Spleen (tissue), 11 donors: ENCODE measurements at regions not wholly inside any gene's neighbourhood (a gene's known extent, or its start where the extent isn't known, plus 50 kb on each side); places are given as distances from the start of the nearest gene placed in this dataset.

Experiments
- DNase-seq: peaks from one replicate; pipeline ENCODE4 v3.0.0-alpha.2; 2020
- H3K27ac ChIP-seq, 8 donors: fragments of 200-600 bp; sonication (generic) in 7 of 8; 1 replicate in 4 of 8; 2 replicates in 4 of 8; pipeline versions ENCODE4 v1.5.0 to v1.8.0; 2016 to 2021; ENCODE audit warnings: inconsistent platforms in 4 of 8, mild to moderate bottlenecking in 4 of 8, moderate library complexity in 1 of 8
- H3K27me3 ChIP-seq, 7 donors: fragments of 200-600 bp; sonication (generic) in 6 of 7; replicated peaks in 1 of 7; 1 replicate in 4 of 7; 2 replicates in 3 of 7; pipeline versions ENCODE4 v1.5.0 to v1.8.0; 2016 to 2021; ENCODE audit warnings: inconsistent platforms in 3 of 7, mild to moderate bottlenecking in 1 of 7
- H3K36me3 ChIP-seq, 6 donors: fragments of 200-600 bp; sonication (generic) in 5 of 6; 1 replicate in 4 of 6; 2 replicates in 2 of 6; pipeline versions ENCODE4 v1.5.0 to v1.8.0; 2016 to 2021; ENCODE audit warnings: inconsistent platforms in 2 of 6
- H3K4me1 ChIP-seq, 6 donors: fragments of 200-600 bp; sonication (generic) in 5 of 6; 1 replicate in 3 of 6; 2 replicates in 3 of 6; pipeline versions ENCODE4 v1.5.0 to v1.8.0; 2016 to 2021; ENCODE audit warnings: inconsistent platforms in 3 of 6
- H3K4me3 ChIP-seq, 8 donors: fragments of 200-600 bp; sonication (generic) in 7 of 8; 1 replicate in 4 of 8; 2 replicates in 4 of 8; pipeline versions ENCODE4 v1.5.0 to v1.8.0; 2016 to 2021; ENCODE audit warnings: inconsistent platforms in 4 of 8, mild to moderate bottlenecking in 4 of 8, moderate library complexity in 2 of 8
- H3K9me3 ChIP-seq, 8 donors: fragments of 200-600 bp; sonication (generic) in 7 of 8; 1 replicate in 4 of 8; 2 replicates in 4 of 8; pipeline versions ENCODE4 v1.5.0 to v1.8.0; 2016 to 2021; ENCODE audit warnings: inconsistent platforms in 4 of 8
- POLR2A ChIP-seq, 3 donors: fragments of 450-650 bp; IDR thresholded peaks; one replicate each; pipeline ENCODE4 v1.5.1; 2017; ENCODE audit warnings: antibody characterized with exemption in 3 of 3, mild to moderate bottlenecking in 1 of 3
- POLR2AphosphoS5 ChIP-seq, 3 donors: sonication (generic); formaldehyde crosslinking; IDR thresholded peaks; one replicate each; pipeline ENCODE4 v1.5.1; 2017; ENCODE audit warnings: antibody characterized with exemption in 3 of 3
- WGBS, 5 donors: extraction: QIAGEN DNeasy Blood & Tissue Kit in 3 of 5; methylation state at CpG; one replicate each; pipeline versions ENCODE4 v1.1.5 to v1.1.7; 2013 to 2018; 5-methylcytosine and 5-hydroxymethylcytosine counted together
- intact Hi-C: fragments of 100-400 bp; cut with DNase I; formaldehyde crosslinking; loops from one replicate; pipeline ENCODE4 v1.15.0; 2023; ENCODE audit warnings: low total_unique reads
- TF ChIP-seq, protein P1 (sequence below), 11 experiments: fragments of 200-600 bp in 7 of 11; fragments of 450-650 bp in 4 of 11; sonication (generic) in 4 of 11; IDR thresholded peaks in 8 of 11; conservative IDR thresholded peaks in 3 of 11; 1 replicate in 7 of 11; 2 replicates in 4 of 11; pipeline versions ENCODE4 v1.4.0 to v1.8.0; 2016 to 2021; ENCODE audit warnings: antibody characterized with exemption in 11 of 11, inconsistent platforms in 4 of 11, mild to moderate bottlenecking in 1 of 11
- donor health status: healthy with polysubstance abuse.
- donor health status: DM: no; HTN: no; CAD: no; lungs with moderate emphysema.
- donor health status: DM: no; HTN: no; CAD: no.
- donor health status: Bipolar disorder and iron deficiency.
- donor health status: healthy.
- donor health status: DM: no; HTN: no; CAD: no.
- donor health status: DM: yes; HTN: yes; CAD: no.

DNA sequence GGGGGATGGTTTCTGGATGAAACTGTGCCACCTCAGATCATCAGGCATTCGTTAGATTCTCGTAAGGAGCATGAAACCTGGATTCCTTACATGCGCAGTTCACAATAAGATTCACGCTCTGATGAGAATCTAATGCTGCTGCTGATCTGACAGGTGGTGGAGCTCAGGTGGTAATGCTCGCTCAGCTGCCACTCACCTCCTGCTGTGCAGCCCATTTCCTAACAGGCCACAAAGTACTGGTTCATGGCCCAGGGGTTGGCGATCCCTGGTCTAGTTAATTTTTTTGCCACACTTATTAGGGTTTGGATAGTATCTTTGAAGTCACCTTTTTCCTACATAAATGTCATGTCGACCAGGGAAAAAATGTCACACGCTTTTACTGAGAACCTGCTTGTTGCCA, 96.8 kb upstream of the MLIP start:
- Histone ChIP-seq H3K27me3 (no peaks in the 10 kb centered on the region), H3K27ac (no peak overlapping the region), H3K9me3 (no peaks in the 10 kb centered on the region), H3K4me1 (no peaks in the 10 kb centered on the region), H3K36me3 (no peaks in the 10 kb centered on the region), H3K4me3 (no peak overlapping the region)
- TF ChIP-seq, protein P1, sequence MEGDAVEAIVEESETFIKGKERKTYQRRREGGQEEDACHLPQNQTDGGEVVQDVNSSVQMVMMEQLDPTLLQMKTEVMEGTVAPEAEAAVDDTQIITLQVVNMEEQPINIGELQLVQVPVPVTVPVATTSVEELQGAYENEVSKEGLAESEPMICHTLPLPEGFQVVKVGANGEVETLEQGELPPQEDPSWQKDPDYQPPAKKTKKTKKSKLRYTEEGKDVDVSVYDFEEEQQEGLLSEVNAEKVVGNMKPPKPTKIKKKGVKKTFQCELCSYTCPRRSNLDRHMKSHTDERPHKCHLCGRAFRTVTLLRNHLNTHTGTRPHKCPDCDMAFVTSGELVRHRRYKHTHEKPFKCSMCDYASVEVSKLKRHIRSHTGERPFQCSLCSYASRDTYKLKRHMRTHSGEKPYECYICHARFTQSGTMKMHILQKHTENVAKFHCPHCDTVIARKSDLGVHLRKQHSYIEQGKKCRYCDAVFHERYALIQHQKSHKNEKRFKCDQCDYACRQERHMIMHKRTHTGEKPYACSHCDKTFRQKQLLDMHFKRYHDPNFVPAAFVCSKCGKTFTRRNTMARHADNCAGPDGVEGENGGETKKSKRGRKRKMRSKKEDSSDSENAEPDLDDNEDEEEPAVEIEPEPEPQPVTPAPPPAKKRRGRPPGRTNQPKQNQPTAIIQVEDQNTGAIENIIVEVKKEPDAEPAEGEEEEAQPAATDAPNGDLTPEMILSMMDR (IDR thresholded peaks at IDR 0.05 in 8 of 11, conservative IDR thresholded peaks at IDR 0.05 in 3 of 11): no peak
- TF ChIP-seq POLR2AphosphoS5 (IDR thresholded peaks at IDR 0.05): no peak
- no peak for TF ChIP-seq POLR2A (IDR thresholded peaks at IDR 0.05)
- intact Hi-C loops: no loop called here
- WGBS, 5 donors: 89 to 95% (median 89%) methylated on average over 8 of the region's 8 CpGs
- DNase-seq: no peak

DNA sequence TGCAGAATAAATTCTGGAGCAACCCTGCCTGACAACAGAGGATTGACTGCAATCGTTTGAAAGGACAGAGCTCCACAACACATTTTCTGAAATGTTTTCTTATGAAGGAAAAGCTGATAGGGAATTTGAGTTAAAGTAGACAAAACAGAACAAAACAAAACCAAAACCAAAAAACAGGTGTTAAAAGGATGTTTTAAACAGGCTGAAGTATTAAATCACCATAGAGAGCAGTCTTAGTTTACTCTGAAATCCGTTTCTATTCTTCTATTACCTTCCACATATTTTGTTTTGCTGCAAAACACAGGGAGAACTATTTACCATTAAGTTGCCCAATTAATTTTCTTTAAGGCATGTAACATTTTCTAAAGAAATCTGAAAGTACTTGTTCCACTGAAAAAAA, 93.4 kb upstream of the MLIP start:
- Histone ChIP-seq H3K27ac (no peak overlapping the region), H3K27me3 (no peaks in the 10 kb centered on the region), H3K4me3 (no peak overlapping the region), H3K9me3 (no peaks in the 10 kb centered on the region), H3K4me1 (no peaks in the 10 kb centered on the region), H3K36me3 (no peaks in the 10 kb centered on the region)
- WGBS, 5 donors: 49 to 64% (median 58%) methylated on average over 2 of the region's 2 CpGs
- intact Hi-C loops: no loop called here
- no peak for DNase-seq
- TF ChIP-seq POLR2AphosphoS5 (IDR thresholded peaks at IDR 0.05) (no peak), POLR2A (IDR thresholded peaks at IDR 0.05) (no peak)
- TF ChIP-seq, protein P1 (IDR thresholded peaks at IDR 0.05 in 8 of 11, conservative IDR thresholded peaks at IDR 0.05 in 3 of 11): no peak

DNA sequence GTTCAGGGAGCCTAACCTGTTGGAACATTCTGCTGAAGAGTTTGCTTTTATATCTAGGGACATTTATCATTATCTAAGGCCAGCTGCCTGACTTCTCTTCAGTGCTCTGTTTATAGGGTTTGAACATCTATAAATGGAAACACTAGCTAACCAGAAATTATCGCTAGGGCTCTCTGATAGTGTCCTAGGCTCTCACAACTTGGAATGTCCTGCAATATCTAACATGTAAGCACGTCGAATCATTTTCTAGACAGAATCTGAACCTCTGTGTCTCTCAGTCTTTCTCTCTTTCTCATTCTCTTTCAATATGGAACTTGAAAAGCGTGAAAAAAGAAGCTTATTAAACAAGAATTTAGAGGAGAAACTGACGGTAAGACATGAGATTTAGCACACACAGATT, 92.5 kb upstream of the MLIP start:
- TF ChIP-seq POLR2A (IDR thresholded peaks at IDR 0.05): no peak
- no peak for TF ChIP-seq POLR2AphosphoS5 (IDR thresholded peaks at IDR 0.05)
- TF ChIP-seq, protein P1 (IDR thresholded peaks at IDR 0.05 in 8 of 11, conservative IDR thresholded peaks at IDR 0.05 in 3 of 11): no peak
- Histone ChIP-seq H3K27ac (no peak overlapping the region), H3K27me3 (no peaks in the 10 kb centered on the region), H3K4me3 (no peak overlapping the region), H3K9me3 (no peaks in the 10 kb centered on the region), H3K4me1 (no peaks in the 10 kb centered on the region), H3K36me3 (no peaks in the 10 kb centered on the region)
- intact Hi-C loops: no loop called here
- WGBS, 5 donors: 81 to 93% (median 90%) methylated on average over 5 of the region's 5 CpGs
- no peak for DNase-seq

DNA sequence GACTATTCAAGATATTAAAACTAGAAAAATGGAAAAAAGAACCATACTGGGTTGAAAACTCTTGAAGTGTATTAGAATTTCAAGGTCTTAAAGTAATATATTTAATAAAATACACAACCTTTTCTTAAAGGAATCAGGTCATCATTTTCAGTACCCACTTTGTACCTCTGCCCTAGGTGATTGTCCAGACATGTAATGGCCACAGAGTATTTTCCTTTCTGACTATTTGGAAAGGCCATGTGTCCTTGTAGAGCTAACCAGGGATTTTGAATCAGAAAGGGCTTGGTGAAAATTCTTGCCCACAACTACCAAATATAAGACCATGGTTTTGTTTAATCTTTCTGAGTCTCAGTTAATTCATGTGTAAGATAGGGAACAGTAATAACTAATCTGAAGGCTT, 91.4 kb upstream of the MLIP start:
- DNase-seq: no peak
- intact Hi-C loops: no loop called here
- Histone ChIP-seq H3K4me3 (no peak overlapping the region), H3K27ac (no peak overlapping the region), H3K4me1 (no peaks in the 10 kb centered on the region), H3K36me3 (no peaks in the 10 kb centered on the region), H3K9me3 (no peaks in the 10 kb centered on the region), H3K27me3 (no peaks in the 10 kb centered on the region)
- no peak for TF ChIP-seq POLR2A (IDR thresholded peaks at IDR 0.05)
- no peak for TF ChIP-seq POLR2AphosphoS5 (IDR thresholded peaks at IDR 0.05)
- TF ChIP-seq, protein P1 (IDR thresholded peaks at IDR 0.05 in 8 of 11, conservative IDR thresholded peaks at IDR 0.05 in 3 of 11): no peak
